ENCODE measurements at regions not wholly inside any gene's neighbourhood (a gene's known extent, or its start where the extent isn't known, plus 50 kb on each side); places are given as distances from the start of the nearest gene placed in this dataset.
A peak's percentile ranks its signal among the peaks of the same experiment; 100 is the strongest.
"Not testable (repeated sequence)": the region's sequence is repeated elsewhere in the genome, so short reads cannot be mapped to it uniquely, and the experiment has no call there.

- Mint-ChIP-seq H3K4me3 (peak overlapping the region in 1 of 3 experiments; percentile 17), H3K4me1 (peaks cover 36% of the 10 kb centered on the region), H3K9me3 (no peaks in the 10 kb centered on the region), H3K36me3 (ENCODE audit: low read depth) (no peaks in the 10 kb centered on the region), H3K27me3 (ENCODE audit: low read depth) (no peaks in the 10 kb centered on the region), H3K27ac (peak overlapping the region; percentile 31 to 38 (median 37))
- no peak for TF ChIP-seq CTCF (IDR thresholded peaks at IDR 0.05; ENCODE audit: unreplicated experiment in 3 of 3)
Measured at GRCh38 chr4:149912000-149912399, 96.4 kb upstream of the IQCM start.

- Mint-ChIP-seq H3K36me3 (ENCODE audit: low read depth) (no peaks in the 10 kb centered on the region), H3K27ac (peak overlapping the region in 2 of 3 experiments; percentile 11 to 18), H3K27me3 (ENCODE audit: low read depth) (no peaks in the 10 kb centered on the region), H3K4me1 (peaks cover 32% of the 10 kb centered on the region), H3K4me3 (no peak overlapping the region), H3K9me3 (no peaks in the 10 kb centered on the region)
- TF ChIP-seq CTCF (IDR thresholded peaks at IDR 0.05; ENCODE audit: unreplicated experiment in 3 of 3): peak; percentile 57 to 70 (median 68)
Measured at GRCh38 chr4:149914119-149915115, 98.8 kb upstream of the IQCM start.

- not testable (repeated sequence) for H3K27me3 Mint-ChIP-seq (ENCODE audit: low read depth); H3K36me3 Mint-ChIP-seq (ENCODE audit: low read depth); H3K9me3 Mint-ChIP-seq; H3K27ac Mint-ChIP-seq
- Mint-ChIP-seq H3K4me1 (peaks cover 19% of the 10 kb centered on the region), H3K4me3 (peak overlapping the region in 1 of 3 experiments; percentile 25)
Measured at GRCh38 chr4:149915735-149916134, 100.1 kb upstream of the IQCM start.

GRCh38 chr4:149923736-149924135, 108.1 kb upstream of the IQCM start:
- no peak overlapping the region for H3K4me3 Mint-ChIP-seq
- no peaks in the 10 kb centered on the region for H3K4me1 Mint-ChIP-seq
- no peak overlapping the region for H3K27ac Mint-ChIP-seq
- no peaks in the 10 kb centered on the region for H3K9me3 Mint-ChIP-seq
- H3K27me3 Mint-ChIP-seq (ENCODE audit: low read depth): no peaks in the 10 kb centered on the region
- TF ChIP-seq CTCF (IDR thresholded peaks at IDR 0.05; ENCODE audit: unreplicated experiment in 3 of 3): no peak
- H3K36me3 Mint-ChIP-seq (ENCODE audit: low read depth): no peaks in the 10 kb centered on the region

- no peaks in the 10 kb centered on the region for H3K36me3 Mint-ChIP-seq (ENCODE audit: low read depth)
- H3K27me3 Mint-ChIP-seq (ENCODE audit: low read depth): no peaks in the 10 kb centered on the region
- H3K9me3 Mint-ChIP-seq: no peaks in the 10 kb centered on the region
- no peak overlapping the region for H3K27ac Mint-ChIP-seq
- no peak overlapping the region for H3K4me3 Mint-ChIP-seq
- TF ChIP-seq CTCF (IDR thresholded peaks at IDR 0.05; ENCODE audit: unreplicated experiment in 3 of 3): no peak
- H3K4me1 Mint-ChIP-seq: no peaks in the 10 kb centered on the region
Measured at GRCh38 chr4:149927514-149927913, 111.9 kb upstream of the IQCM start.

GRCh38 chr4:149928507-149928906, 112.9 kb upstream of the IQCM start:
- no peak for TF ChIP-seq CTCF (IDR thresholded peaks at IDR 0.05; ENCODE audit: unreplicated experiment in 3 of 3)
- Mint-ChIP-seq H3K9me3 (no peaks in the 10 kb centered on the region), H3K4me1 (no peaks in the 10 kb centered on the region), H3K36me3 (ENCODE audit: low read depth) (no peaks in the 10 kb centered on the region), H3K4me3 (no peak overlapping the region), H3K27ac (no peak overlapping the region), H3K27me3 (ENCODE audit: low read depth) (no peaks in the 10 kb centered on the region)

Data from nephron (organoid).